HG03558 (cell line): ENCODE measurements at regions not wholly inside any gene's neighbourhood (a gene's known extent, or its start where the extent isn't known, plus 50 kb on each side); places are given as distances from the start of the nearest gene placed in this dataset.

Experiments used
- ATAC-seq: cut with Tn5 transposase; IDR thresholded peaks from one replicate; pipeline ENCODE4 v1.9.1; 2021; ENCODE audit warnings: moderate number of reproducible peaks; ENCODE audit not compliant: unreplicated experiment; ENCODE audit errors: extremely low read depth

DNA sequence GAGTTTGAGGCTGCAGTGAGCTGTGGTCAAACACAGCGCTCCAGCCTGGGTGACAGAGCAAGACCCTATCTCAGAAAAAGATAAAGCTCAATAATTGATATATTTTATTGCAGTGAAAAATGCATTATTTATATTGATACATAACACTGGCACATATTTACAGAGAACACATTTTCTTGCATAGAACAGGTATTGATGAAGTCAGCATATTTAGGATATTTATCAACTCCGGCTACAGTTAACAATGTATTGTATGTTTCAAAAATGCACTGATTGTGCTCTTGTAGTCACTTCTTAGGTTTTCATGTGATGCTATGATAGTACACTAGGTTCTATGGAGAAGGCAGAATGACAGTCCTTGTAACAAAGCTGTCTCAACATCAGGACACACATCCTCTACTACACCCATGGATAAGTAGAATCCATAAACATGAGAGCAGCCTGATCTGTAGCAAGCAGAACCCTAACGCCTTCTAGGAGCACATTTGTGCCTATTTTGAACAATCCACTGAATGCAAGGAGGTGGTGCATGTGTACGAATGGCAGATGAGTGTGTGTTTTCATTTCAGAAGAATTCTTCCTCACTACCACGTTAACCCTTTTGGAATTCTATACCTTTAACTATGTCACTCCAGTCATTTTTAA, 586.1 kb upstream of the CELF2 start:
- no peak for ATAC-seq

DNA sequence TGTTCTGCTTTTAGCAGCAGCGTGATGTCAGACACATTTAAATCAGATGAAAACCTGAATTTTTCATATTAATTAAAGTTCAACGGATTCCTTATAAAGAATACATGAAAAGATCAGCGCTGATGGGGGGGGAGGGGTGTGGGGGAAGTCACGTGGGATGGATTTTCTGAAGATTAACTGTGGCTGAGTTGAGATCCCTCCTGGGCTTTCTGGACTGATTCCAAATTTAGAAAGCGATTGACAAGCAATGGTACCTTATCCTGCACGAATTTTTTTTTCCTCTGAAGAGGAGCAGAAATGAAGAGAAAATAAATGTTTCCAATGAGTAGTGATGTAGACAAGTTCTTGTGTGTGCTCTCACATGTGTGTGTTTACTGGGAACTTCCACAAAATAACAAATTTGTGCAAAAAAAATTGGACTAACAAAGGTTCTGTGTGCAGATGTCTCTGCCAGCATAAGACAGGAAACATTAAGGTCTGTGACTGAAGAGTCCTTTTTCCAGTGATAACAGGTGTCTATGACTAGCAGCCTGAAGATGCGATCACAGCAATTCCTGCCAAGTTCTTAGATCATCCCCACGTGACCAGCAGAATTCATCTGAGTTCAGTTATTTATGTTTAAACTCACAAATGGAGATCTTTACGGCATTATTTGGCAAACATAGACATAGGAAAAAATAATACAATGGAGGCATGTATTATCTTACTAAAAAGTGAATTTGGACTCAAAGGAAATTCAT, 585.2 kb upstream of the CELF2 start:
- ATAC-seq = no peak

DNA sequence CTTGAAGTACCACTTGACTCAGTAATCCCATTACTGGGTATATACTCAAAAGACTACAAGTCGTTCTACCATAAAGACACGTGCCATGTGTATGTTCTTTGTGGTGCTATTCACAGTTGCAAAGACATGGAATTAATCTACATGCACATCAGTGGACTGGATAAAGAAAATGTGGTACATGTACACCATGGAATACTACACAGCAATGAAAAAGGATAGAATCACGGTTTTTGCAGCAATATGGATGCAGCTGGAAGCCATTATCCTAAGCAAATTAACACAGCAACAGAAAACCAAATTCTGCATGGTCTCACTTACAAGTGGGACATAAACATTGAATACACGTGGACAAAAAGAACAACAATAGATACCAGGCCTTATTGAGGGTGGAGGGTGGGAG, 583.4 kb upstream of the CELF2 start:
- ATAC-seq = no peak

DNA sequence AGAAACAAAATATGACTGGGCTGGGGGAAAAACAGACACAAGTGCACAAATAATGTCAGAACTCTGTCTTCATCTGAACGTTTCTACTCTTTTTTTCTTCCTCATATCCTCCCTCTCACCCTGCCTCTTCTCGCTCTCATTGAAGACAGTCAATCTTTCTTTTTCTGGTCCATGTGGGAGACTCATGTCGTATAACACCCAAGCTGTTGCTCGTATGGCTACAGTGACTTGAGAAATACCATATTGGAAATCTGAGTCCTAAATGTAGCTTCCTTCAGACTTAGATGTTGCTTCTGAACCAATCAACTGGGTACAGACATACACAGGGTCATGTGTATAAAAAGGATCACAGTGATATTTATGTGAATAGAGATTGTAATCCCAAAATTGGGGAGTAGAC, 579.8 kb upstream of the CELF2 start:
- ATAC-seq = no peak

DNA sequence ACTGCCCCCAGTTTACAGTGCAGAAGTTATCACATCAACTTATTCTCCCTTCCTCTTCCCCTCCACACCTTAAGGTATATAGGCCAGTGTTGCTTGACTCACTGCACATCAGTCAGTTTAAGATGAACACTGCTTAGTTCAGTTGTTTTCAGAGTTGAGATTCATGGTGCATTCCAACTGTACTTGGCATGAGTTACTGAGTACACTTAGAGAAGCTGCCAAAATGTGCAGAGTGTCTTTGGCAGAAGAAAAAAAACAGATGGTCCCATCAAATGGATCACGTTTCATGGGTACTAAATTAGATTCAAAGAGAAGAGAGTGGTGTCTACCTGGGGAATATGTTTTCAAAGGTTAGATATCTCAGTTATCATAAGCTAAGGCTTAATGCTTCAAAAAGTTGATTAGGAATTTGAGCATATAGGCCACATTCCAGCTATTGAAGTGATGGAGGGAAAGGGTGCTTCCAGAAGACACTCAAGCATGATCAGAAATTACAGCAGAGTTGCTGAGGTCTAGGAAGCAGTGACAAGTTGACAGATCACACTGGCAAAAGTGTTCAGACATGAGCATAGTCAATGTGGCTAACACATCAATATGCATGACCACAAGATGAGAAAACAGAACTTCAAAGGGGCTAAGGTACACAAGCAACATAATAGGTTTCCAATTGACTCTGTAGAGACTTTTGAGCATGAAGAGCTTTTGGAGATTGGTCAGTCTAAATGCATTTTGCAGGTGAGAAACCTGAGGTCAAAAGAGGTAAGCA, 579.2 kb upstream of the CELF2 start:
- ATAC-seq = no peak

DNA sequence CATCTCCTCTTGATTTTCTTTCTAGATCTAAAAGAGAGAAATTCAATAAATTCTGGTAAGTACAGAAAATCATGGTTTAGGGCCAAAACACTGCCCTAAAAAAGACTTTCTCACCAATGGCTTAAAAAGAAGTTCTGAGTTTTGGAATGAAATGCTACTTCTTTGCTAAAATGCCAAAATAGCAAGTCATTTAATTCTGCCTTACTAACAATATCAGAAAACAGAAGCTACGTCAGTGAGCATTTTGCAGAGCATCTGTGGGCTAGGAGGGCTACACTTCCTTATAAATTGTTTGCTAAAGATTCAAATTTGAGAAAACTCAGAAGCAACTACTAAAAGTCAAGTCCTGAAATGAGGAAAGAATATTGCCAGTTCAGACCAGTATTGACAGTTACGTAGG, 560.8 kb upstream of the CELF2 start:
- ATAC-seq = no peak

DNA sequence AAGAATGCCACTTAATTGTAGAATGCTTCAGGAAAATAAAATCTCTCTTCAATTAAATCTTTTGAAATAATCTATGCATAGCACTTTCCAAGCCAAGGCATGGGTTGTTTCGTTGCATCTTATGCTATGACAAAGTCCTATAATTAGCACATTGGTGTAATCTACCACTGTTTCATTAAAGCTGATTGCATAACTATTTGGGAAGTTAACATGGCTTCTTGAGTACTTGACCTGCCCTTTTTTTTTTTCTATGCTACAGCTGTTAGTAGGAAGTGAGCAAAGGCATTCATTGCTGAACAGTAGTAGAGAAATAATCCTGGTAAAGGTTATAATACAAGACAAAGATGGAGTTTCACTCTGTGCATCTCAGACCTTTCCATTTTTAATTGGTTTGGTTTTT, 557.2 kb upstream of the CELF2 start:
- no peak for ATAC-seq

DNA sequence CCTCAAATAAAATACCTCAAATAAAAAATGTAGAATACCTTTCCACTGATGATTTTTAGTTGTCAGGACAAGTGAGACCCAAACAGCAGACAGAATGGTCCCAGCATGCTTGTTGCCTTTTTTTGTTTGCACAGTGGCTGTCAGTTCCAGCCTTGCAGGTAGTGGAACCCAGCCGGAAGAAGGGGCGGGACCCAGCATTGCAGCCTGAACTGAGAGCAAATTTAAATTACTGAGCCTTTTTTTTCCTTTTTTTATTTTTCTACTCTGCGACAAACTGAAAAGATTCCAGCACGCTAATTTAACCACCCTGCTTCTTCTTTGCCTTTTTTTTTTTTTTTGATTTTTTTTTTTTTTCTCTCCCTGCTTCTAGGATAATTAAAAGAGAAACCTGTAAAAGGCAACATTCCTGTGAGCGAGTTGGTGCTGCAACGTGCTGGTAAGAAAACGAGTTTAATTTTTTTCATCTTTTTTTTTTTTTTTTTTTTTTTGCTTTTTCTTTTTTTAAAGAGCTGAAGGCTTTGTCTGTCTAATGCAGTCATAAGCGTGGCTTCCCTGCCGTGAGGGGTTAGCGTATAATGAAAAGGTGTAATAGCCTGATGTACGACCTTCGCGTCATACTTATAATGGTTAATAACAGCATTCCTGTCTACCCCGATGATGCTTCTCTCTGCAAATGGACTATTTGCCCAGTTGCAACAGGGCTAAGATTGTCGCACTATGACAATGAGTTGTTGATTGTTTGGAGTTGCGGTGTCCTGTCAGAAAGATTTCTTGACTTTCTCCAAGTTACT, 555.3 kb upstream of the CELF2 start:
- ATAC-seq = no peak

DNA sequence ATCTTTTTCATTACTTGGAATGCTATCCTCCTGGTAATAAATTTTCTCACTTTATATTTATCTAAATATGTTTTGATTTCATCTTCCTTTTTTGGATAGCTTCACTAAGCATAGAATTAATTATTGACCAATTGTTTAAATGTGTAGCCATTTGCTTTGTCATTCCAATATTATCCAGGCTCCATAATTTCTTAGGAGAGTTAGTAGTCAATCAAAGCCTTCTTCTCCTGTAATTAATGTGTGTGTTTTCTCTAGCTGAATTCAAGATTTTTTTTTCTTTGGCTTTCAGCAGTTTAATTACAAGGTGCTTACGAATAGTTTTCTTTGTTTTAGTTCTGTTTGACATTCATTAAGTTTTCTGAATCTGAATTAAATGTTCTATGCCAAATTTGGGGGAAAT, 545.9 kb upstream of the CELF2 start:
- ATAC-seq = no peak

DNA sequence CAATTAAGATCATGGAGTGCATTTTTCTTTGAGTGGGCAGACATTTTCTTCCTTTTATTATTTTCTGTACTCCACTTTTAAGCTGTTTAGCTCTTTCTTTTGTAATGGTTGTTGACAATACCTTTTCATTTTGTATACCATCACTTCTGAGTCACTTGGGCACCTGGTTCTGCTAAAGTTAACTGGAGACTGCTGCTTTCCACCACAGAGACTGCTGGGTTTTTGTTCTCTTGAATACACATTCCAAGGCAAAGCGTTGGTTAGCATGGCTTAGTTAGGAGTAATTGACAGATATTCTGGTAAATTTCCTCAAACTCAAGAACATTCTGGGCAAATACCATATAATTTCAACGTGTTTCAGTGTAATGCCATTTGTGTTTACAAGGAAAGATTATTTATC, 541.9 kb upstream of the CELF2 start:
- ATAC-seq = no peak

DNA sequence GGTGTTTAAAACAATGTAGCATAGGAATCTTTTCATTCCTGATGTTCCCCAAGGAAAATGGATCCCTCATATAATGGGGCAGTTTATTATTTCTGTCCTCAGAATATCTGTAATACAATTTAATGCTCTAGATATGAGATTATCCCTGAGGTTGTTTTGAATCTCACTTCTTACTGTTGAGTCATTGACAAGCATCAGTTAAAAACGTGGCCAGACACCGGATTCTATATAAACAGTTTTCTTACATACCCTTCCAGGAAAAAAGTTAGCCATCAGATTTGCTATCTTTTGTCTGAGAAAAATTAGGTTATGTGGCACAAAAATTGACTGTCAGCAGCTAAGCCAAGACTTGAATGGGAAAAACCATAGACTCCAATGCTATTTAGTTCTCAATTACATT, 539.8 kb upstream of the CELF2 start:
- no peak for ATAC-seq

DNA sequence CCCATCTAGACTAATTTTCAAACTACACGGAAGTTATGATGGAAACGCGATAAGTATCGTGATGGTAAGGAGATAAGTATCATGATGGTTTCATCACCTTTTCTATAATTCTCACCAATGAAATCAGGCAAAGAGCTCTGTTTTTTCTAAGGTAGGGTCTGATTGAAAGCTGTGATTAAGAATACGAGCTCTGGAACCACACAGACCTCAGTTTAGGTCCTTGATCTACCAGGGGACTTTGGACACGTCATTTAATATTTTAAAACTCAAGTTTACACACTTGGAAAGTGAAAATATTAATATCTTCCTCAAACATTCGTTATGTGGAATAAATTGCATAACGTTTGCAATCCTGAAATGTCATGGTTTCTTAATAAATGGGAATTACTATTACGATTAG, 538.2 kb upstream of the CELF2 start:
- no peak for ATAC-seq

DNA sequence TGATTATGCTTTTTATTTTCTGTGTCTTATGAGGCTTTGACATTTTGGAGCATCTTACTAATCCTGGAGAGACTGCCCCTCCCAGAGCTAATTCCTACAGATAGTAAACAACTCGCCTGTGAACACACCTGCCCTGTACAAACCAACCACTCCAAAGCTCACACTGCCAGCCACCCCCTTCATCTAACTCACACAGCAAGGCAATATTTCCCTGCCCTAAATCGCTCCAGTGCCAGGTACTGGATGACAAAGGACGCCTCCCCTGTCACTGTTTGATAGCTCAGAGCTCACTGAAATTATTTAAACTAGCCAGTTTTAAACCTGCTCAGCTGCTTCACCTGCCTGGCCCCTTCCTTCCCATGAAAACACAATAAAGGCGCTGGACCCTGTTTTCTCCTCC, 535.1 kb upstream of the CELF2 start:
- ATAC-seq = no peak

DNA sequence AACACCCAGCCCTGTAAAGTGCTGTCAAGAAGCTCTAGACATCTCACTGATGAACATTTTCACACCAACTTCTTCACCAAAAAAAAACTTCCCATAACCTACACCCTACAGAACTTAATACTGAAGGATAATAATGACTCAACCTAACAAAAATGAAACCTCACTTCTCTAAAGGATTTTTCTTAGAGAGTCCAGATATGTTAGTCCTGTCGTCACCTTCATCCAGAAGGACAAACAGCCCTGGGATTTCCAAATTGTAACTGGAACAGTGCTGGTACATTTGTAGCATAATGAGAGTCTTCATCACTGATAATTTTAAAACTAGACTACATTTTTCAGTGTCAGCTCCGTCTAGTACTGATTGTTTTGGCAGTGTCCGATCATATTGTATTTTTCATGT, 528.6 kb upstream of the CELF2 start:
- ATAC-seq = no peak

DNA sequence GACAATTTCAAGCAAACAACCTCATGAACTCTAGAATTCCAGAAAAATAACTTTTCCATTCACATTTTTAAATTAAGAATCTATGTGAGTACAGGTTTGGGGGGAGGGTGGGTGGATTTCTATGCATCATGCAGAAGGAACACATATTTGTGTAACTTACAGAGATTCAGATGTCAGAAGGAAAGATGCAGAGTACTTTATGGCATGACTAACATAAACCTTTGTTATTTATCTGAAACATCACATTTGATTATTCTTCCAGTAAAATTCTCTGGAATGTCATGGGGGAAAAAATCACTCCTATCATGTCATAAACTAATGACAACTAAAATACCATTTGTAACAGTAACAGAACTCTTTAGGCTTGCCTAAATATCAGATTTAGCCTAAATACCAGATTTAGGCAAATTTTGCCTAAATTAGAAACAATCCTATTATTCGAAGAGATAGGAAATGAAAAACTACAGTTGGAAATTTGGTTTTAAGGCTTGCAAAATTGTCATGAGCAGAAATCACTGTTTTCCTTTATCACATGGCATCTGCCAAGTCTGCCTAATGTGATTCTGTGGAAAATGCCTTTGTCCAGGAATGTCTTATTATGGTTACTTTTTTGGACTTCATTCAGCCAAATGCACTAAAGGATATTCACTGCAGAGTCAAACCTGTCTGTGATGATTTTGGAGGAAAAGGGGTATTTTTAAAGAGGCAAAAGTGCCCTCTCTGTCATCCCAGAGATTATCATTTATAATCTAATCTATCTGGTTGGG, 527.7 kb upstream of the CELF2 start:
- no peak for ATAC-seq

DNA sequence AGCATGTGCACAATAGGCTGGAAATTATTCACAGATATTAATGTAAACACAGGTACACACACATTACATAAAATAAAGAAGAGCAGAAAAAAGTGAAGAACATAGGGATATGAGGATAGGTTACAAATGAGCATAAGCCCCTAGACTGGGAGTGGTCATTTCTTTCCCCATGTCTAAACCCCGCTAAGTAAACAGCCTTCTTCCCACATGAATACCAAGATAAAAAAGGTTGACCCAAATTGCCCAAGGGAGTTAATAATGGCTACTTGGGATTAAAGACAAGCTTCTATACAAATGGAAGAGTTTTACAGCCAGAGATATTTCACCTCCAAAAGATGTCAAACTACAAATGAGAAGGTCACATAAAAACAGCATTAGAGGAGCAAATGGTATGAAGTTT, 527.1 kb upstream of the CELF2 start:
- no peak for ATAC-seq

DNA sequence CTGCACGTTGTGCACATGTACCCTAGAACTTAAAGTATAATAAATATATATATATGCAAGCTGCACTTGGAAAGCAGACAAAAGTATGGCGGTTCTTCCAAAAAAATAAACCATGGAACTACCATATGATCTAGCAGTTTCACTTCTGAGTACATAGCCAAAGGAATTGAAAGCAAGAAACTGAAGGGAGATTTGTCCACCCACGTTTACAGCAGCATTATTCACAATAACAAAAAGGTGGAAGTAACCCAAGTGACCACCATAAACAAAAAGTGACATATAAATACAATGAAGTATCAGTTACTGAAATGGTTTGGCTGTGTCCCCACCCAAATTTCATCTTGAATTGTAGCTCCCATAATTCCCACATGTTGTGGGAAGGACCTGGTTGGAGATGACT, 525.3 kb upstream of the CELF2 start:
- ATAC-seq = no peak

DNA sequence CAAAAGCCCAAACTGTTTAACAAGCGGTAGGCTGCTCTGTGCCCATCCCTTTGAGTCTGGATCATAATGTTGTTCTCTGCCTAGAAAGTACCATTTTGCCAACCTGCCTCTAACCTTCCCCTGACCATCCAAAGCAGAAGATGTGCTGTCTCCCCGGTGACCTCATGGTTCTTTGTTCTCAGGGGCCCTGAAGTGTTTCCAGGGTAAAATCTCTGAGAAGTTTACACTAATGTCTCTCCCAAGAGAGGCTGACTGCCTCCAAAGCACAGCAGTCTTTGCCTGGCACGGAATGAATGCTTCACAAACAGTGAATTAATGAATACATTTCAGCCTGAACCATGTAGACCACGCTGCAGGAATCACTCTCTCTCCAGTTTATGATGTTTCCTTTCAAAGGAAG, 523.8 kb upstream of the CELF2 start:
- no peak for ATAC-seq

DNA sequence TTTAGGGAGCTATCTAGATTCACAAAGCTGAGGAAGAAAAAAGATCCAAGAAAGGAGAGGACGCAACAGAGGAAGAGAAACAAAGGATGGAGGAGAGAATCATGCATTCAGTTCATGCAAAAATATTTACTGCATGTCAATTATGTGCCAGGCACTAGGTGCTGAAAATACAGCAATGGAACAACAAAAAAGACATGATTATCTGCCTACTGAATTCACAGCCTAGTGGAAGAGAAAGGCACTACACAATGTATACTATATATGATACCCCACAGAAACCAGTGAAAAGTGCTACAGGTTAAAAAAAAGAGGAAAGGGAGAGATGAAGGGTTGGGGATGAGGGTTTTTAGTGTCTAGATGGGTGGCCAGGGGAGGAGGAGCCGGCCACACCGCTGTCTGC, 520.4 kb upstream of the CELF2 start:
- ATAC-seq = no peak

DNA sequence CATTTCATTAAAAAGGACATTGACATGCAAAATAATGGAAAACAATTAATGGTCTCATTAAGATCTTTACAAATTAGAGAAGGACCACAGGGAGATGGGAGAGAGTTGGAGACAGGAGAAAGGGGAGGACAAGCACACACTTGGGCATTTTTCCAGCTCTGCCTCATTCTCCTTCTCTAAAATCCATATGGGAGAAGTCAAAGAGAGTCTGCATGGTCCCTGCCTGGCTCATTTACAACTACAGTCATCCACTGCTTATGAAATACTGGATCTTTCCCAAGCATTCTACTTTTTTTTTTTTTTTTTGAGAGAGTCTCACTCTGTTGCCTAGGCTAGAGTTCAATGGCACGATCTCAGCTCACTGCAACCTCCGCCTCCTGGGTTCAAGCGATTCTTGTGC, 518.9 kb upstream of the CELF2 start:
- no peak for ATAC-seq
